WERI-Rb-1 (cell line): ENCODE measurements at regions not wholly inside any gene's neighbourhood (a gene's known extent, or its start where the extent isn't known, plus 50 kb on each side); places are given as distances from the start of the nearest gene placed in this dataset.

Source experiments
- DNase-seq: peaks from one replicate; pipeline ENCODE4 v3.0.0-alpha.2; 2020
- H3K27ac ChIP-seq: fragments of 250-450 bp; sonication (Bioruptor Pico); 2 replicates; pipeline ENCODE4 v1.5.1; 2020; ENCODE audit warnings: mild to moderate bottlenecking, moderate library complexity
- H3K27me3 ChIP-seq: fragments of 250-450 bp; sonication (Bioruptor Pico); 2 replicates; pipeline ENCODE4 v1.5.1; 2021; ENCODE audit warnings: mild to moderate bottlenecking, low read depth, moderate library complexity; ENCODE audit not compliant: insufficient read depth, severe bottlenecking
- H3K36me3 ChIP-seq: fragments of 250-450 bp; sonication (Bioruptor Pico); 2 replicates; pipeline ENCODE4 v1.5.1; 2020; ENCODE audit warnings: mild to moderate bottlenecking, moderate library complexity
- H3K4me3 ChIP-seq: 2 replicates; pipeline ENCODE4 v1.5.1; 2011; ENCODE audit warnings: low read depth, mild to moderate bottlenecking, control low read depth, low read length
- H3K9me3 ChIP-seq: fragments of 250-450 bp; sonication (Bioruptor Pico); 2 replicates; pipeline ENCODE4 v1.5.1; 2021; ENCODE audit warnings: mild to moderate bottlenecking, moderate library complexity; ENCODE audit not compliant: severe bottlenecking
- TF ChIP-seq, protein P1 (sequence below): IDR thresholded peaks from 2 replicates; pipeline ENCODE4 v1.5.1; 2011; ENCODE audit warnings: low read depth, mild to moderate bottlenecking, control low read depth, inconsistent platforms, low read length

DNA sequence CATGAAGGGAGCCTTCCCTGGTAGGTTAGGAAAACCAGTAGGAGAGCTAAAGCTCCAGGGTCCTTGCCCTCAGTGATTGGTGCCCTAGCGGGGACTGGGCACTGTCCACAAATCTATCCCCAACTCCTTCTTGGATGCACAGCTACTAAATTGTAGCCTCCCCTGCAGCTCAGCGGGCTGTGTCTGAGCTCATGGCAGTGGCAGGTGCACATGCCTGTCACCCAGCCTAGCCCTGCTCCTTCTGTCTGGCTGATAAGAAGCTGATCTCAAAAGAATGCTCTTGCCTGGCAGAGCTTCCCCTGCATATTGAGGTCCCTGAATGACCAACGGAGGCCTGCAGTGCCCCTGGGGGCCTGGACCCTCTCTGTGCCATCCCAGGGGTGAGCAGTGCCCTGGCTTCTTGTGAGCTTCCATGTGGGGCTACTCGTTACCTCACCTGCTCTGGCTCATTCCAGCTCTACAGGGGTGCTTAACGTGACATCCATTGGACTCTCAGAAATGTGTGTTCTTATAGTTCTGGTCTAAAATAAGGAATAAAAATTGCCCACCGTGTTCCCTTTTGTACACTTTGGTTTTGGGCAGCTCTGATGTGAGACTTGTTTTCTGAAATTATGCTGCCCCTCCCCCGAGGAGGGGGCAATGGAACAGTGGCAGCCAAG is 59.8 kb upstream of the ANTXRL start:
- Histone ChIP-seq H3K36me3 (no peaks in the 10 kb centered on the region), H3K9me3 (peaks cover 3% of the 10 kb centered on the region), H3K27ac (no peak overlapping the region), H3K4me3 (no peak overlapping the region), H3K27me3 (no peaks in the 10 kb centered on the region)
- TF ChIP-seq, protein P1, sequence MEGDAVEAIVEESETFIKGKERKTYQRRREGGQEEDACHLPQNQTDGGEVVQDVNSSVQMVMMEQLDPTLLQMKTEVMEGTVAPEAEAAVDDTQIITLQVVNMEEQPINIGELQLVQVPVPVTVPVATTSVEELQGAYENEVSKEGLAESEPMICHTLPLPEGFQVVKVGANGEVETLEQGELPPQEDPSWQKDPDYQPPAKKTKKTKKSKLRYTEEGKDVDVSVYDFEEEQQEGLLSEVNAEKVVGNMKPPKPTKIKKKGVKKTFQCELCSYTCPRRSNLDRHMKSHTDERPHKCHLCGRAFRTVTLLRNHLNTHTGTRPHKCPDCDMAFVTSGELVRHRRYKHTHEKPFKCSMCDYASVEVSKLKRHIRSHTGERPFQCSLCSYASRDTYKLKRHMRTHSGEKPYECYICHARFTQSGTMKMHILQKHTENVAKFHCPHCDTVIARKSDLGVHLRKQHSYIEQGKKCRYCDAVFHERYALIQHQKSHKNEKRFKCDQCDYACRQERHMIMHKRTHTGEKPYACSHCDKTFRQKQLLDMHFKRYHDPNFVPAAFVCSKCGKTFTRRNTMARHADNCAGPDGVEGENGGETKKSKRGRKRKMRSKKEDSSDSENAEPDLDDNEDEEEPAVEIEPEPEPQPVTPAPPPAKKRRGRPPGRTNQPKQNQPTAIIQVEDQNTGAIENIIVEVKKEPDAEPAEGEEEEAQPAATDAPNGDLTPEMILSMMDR = no peak
- no peak for DNase-seq

DNA sequence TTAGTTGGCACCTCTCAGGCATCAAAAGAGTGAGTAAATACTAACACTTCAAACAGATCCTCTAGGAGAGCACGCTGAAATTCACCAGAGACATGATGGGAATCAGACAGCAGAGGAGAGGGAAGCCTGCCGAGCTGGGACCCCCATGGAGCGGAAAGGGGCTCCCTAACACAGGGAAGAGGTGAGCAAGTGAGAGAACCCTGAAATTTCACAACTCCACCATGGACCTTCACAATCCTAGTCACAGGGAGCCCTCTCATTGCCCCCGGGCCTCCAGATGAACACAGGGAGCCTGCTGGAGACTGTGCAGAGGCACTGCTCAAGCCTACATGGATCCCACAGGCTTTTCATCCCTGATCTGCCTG is 59.2 kb upstream of the ANTXRL start:
- H3K4me3 ChIP-seq = no peak overlapping the region
- H3K27me3 ChIP-seq = no peaks in the 10 kb centered on the region
- H3K36me3 ChIP-seq = no peaks in the 10 kb centered on the region
- TF ChIP-seq, protein P1 = no peak
- no peak for DNase-seq
- H3K9me3 ChIP-seq = peaks cover 3% of the 10 kb centered on the region
- no peak overlapping the region for H3K27ac ChIP-seq

DNA sequence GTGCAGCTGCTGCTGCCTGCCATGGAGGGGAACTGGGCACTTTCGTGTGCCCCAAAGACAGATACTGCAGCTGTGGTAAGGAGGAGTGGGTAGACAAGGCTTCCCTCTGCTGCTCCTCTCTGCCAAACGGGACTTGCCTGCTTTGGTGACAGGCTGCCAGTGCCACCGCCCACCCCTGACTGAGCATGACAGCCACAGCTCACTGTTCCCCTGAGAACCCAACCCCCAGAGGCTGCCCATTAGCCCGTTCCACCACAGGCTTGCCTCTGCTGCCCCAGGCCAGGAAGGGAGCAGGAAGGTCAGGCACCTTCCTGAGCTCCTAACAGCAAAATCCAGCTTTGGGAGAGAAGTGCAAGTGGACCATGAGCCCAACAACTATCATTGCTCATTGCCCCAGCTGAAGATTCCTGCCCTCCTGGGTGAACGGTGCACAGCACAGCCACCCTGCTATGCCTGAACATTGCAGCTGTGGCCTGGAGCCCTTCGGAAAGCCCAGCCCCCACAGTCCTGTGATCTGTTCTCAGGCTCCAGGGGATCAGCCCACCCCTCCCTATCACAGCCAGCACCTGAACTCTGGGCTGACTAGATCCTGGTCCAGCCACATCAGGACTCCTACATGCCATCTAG is 58.7 kb upstream of the ANTXRL start:
- Histone ChIP-seq H3K27ac (no peak overlapping the region), H3K36me3 (no peaks in the 10 kb centered on the region), H3K9me3 (peaks cover 3% of the 10 kb centered on the region), H3K4me3 (no peak overlapping the region), H3K27me3 (no peaks in the 10 kb centered on the region)
- DNase-seq = no peak
- TF ChIP-seq, protein P1 = no peak

DNA sequence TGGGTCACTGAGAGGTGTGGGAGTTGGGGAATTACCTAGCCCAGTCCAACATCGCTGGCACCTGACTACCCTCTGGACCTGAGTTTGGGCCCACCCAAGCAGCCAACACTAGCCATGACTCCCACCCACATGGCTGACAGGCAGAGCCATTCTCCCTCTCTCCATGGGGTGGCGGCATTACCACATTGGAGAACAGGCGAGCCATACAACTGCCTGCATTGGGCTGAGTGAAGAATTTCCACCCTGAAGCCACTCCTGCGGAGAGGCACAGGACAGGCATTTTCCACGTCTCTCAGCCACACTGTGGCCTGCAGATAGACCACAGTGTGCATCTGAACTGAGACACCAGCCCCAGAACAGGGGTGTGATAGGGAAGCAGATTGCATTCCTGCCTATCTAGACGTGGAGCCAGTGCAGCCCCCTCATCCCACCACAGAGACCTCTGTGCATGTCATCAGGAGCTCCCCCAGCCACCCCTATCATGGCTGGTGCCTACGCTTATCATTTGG is 58.2 kb upstream of the ANTXRL start:
- TF ChIP-seq, protein P1 = peak; percentile 95
- DNase-seq = peak; percentile 81
- peaks cover 3% of the 10 kb centered on the region for H3K9me3 ChIP-seq
- H3K36me3 ChIP-seq = no peaks in the 10 kb centered on the region
- H3K27me3 ChIP-seq = no peaks in the 10 kb centered on the region
- no peak overlapping the region for H3K4me3 ChIP-seq
- no peak overlapping the region for H3K27ac ChIP-seq

DNA sequence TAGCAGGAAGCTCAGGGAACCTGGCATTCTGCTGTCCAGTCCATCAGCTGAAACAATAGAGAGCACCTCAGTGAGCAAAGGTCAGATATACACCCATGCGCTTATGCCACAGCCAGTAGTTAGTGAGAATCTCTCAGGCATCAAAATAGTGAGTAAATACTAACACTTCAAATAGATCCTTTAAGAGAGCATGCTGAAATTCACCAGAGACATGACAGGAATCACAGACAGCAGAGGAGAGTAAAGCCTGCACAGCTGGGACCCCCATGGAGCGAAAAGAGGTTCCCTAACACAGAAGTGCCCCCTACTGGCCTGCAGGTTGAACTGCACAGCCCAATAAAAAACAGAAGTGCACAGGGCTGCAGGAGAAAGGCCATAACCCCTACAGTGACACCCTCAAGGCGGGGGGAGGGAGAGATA is 57.6 kb upstream of the ANTXRL start:
- no peak overlapping the region for H3K4me3 ChIP-seq
- no peaks in the 10 kb centered on the region for H3K36me3 ChIP-seq
- no peaks in the 10 kb centered on the region for H3K27me3 ChIP-seq
- TF ChIP-seq, protein P1 = peak; percentile 84
- H3K9me3 ChIP-seq = peaks cover 3% of the 10 kb centered on the region
- no peak overlapping the region for H3K27ac ChIP-seq
- peak; percentile 44 for DNase-seq

DNA sequence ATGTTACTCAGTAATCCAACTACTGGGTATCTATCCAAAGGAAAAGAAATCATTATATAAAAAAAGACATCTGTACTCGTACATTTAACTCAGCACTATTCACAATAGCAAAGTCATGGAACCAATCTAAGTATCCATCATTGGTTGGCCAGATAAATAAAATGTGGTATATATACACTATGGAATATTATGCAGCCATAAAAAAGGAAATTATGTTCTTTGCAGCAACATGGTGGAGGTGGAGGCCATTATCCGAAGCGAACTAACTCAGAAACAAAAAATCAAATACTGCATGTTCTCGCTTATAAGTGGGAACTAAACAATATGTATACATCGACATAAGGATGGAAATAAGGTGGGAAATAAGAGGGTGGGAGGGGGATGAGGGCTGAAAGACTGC is 56.2 kb upstream of the ANTXRL start:
- TF ChIP-seq, protein P1 = no peak
- no peaks in the 10 kb centered on the region for H3K27me3 ChIP-seq
- no peak overlapping the region for H3K4me3 ChIP-seq
- DNase-seq = no peak
- H3K9me3 ChIP-seq = peaks cover 3% of the 10 kb centered on the region
- H3K27ac ChIP-seq = no peak overlapping the region
- no peaks in the 10 kb centered on the region for H3K36me3 ChIP-seq
